HG03280 (cell line): ENCODE measurements at regions not wholly inside any gene's neighbourhood (a gene's known extent, or its start where the extent isn't known, plus 50 kb on each side); places are given as distances from the start of the nearest gene placed in this dataset.

Source experiments
- ATAC-seq: cut with Tn5 transposase; IDR thresholded peaks from one replicate; pipeline ENCODE4 v1.9.1; 2021; ENCODE audit warnings: mild to moderate bottlenecking, moderate library complexity; ENCODE audit not compliant: unreplicated experiment

- ATAC-seq = no peak
Observed at GRCh38 chr14:24693983-24694382, 60.0 kb upstream of the GZMB start.

GRCh38 chr14:24693353-24693737 lies 59.4 kb upstream of the GZMB start:
- no peak for ATAC-seq

GRCh38 chr14:24692382-24693352 lies 58.7 kb upstream of the GZMB start:
- ATAC-seq = no peak

- ATAC-seq = no peak
Observed at GRCh38 chr14:24690492-24690891, 56.5 kb upstream of the GZMB start.

GRCh38 chr14:24688030-24688658 lies 54.2 kb upstream of the GZMB start:
- ATAC-seq = no peak
